GM19025 (cell line): ENCODE measurements at regions not wholly inside any gene's neighbourhood (a gene's known extent, or its start where the extent isn't known, plus 50 kb on each side); places are given as distances from the start of the nearest gene placed in this dataset.
"Not testable (repeated sequence)": the region's sequence is repeated elsewhere in the genome, so short reads cannot be mapped to it uniquely, and the experiment has no call there.

Experiments used
- ATAC-seq: cut with Tn5 transposase; IDR thresholded peaks from one replicate; pipeline ENCODE4 v1.9.1; 2021; ENCODE audit warnings: mild to moderate bottlenecking, low read depth, moderate library complexity; ENCODE audit not compliant: unreplicated experiment

- no peak for ATAC-seq
Measured at GRCh38 chr1:224061436-224061835, 52.5 kb upstream of the FBXO28 start.

- no peak for ATAC-seq
Measured at GRCh38 chr1:224059897-224060427, 53.9 kb upstream of the FBXO28 start.

- ATAC-seq = no peak
Measured at GRCh38 chr1:224058303-224058702, 55.6 kb upstream of the FBXO28 start.

GRCh38 chr1:224057461-224058199, 56.3 kb upstream of the FBXO28 start:
- no peak for ATAC-seq

GRCh38 chr1:224054611-224055010, 59.3 kb upstream of the FBXO28 start:
- no peak for ATAC-seq

- no peak for ATAC-seq
Measured at GRCh38 chr1:224054012-224054411, 59.9 kb upstream of the FBXO28 start.

GRCh38 chr1:224053456-224053855, 60.5 kb upstream of the FBXO28 start:
- ATAC-seq = no peak

- no peak for ATAC-seq
Measured at GRCh38 chr1:224052772-224053171, 61.1 kb upstream of the FBXO28 start.

- ATAC-seq = not testable (repeated sequence)
Measured at GRCh38 chr1:224051782-224052181, 62.1 kb upstream of the FBXO28 start.

GRCh38 chr1:224051086-224051406, 62.9 kb upstream of the FBXO28 start:
- ATAC-seq = no peak

GRCh38 chr1:224047538-224047937, 66.4 kb upstream of the FBXO28 start:
- ATAC-seq = no peak

- ATAC-seq = no peak
Measured at GRCh38 chr1:224045556-224045955, 68.4 kb upstream of the FBXO28 start.

GRCh38 chr1:224044420-224044819, 69.5 kb upstream of the FBXO28 start:
- no peak for ATAC-seq

- no peak for ATAC-seq
Measured at GRCh38 chr1:224042557-224043118, 71.3 kb upstream of the FBXO28 start.

GRCh38 chr1:224041032-224041431, 72.9 kb upstream of the FBXO28 start:
- ATAC-seq = no peak

GRCh38 chr1:224040423-224040822, 73.5 kb upstream of the FBXO28 start:
- ATAC-seq = not testable (repeated sequence)

- ATAC-seq = not testable (repeated sequence)
Measured at GRCh38 chr1:224040006-224040405, 73.9 kb upstream of the FBXO28 start.

- not testable (repeated sequence) for ATAC-seq
Measured at GRCh38 chr1:224038832-224039231, 75.1 kb upstream of the FBXO28 start.

- not testable (repeated sequence) for ATAC-seq
Measured at GRCh38 chr1:224037362-224037761, 76.5 kb upstream of the FBXO28 start.

- not testable (repeated sequence) for ATAC-seq
Measured at GRCh38 chr1:224032608-224033276, 81.2 kb upstream of the FBXO28 start.

GRCh38 chr1:224031986-224032385, 81.9 kb upstream of the FBXO28 start:
- not testable (repeated sequence) for ATAC-seq

GRCh38 chr1:224030257-224030656, 83.7 kb upstream of the FBXO28 start:
- ATAC-seq = not testable (repeated sequence)
